Breast epithelium (tissue), 3 donors: ENCODE measurements at regions not wholly inside any gene's neighbourhood (a gene's known extent, or its start where the extent isn't known, plus 50 kb on each side); places are given as distances from the start of the nearest gene placed in this dataset.

Experiments
- POLR2A ChIP-seq: fragments of 450-650 bp; IDR thresholded peaks from one replicate; pipeline ENCODE4 v1.6.1; 2016; ENCODE audit warnings: antibody characterized with exemption, mild to moderate bottlenecking, moderate library complexity
- POLR2AphosphoS5 ChIP-seq, 3 donors: sonication (generic); formaldehyde crosslinking; IDR thresholded peaks; one replicate each; pipeline ENCODE4 v1.6.1; 2017; ENCODE audit warnings: antibody characterized with exemption in 3 of 3
- TF ChIP-seq, protein P1 (sequence below), 3 donors: fragments of 450-650 bp; IDR thresholded peaks; one replicate each; pipeline ENCODE4 v1.5.1; 2016 to 2017; ENCODE audit warnings: antibody characterized with exemption in 3 of 3, mild to moderate bottlenecking in 3 of 3, moderate library complexity in 3 of 3

DNA sequence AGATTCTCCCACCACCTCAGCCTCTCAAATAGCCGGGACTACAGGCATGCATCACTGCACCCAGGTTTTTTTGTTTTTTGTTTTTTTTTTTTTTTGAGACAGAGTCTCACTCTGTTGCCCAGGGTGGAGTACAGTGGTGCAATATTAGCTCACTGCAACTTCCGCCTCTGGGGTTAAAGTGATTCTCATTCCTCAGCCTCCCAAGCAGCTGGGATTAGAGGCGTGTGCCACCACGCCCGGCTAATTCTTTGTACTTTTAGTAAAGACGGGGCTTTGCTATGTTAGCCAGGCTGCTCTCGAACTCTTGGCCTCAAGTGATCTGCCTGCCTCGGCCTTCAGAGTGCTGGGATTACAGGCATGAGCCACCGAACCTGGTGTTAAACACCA is 107.5 kb upstream of the KIF5B start:
- TF ChIP-seq, protein P1, sequence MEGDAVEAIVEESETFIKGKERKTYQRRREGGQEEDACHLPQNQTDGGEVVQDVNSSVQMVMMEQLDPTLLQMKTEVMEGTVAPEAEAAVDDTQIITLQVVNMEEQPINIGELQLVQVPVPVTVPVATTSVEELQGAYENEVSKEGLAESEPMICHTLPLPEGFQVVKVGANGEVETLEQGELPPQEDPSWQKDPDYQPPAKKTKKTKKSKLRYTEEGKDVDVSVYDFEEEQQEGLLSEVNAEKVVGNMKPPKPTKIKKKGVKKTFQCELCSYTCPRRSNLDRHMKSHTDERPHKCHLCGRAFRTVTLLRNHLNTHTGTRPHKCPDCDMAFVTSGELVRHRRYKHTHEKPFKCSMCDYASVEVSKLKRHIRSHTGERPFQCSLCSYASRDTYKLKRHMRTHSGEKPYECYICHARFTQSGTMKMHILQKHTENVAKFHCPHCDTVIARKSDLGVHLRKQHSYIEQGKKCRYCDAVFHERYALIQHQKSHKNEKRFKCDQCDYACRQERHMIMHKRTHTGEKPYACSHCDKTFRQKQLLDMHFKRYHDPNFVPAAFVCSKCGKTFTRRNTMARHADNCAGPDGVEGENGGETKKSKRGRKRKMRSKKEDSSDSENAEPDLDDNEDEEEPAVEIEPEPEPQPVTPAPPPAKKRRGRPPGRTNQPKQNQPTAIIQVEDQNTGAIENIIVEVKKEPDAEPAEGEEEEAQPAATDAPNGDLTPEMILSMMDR (IDR thresholded peaks at IDR 0.05): no peak
- TF ChIP-seq POLR2A (no peak), POLR2AphosphoS5 (IDR thresholded peaks at IDR 0.05) (no peak)
